ENCODE measurements at regions not wholly inside any gene's neighbourhood (a gene's known extent, or its start where the extent isn't known, plus 50 kb on each side); places are given as distances from the start of the nearest gene placed in this dataset.

DNA sequence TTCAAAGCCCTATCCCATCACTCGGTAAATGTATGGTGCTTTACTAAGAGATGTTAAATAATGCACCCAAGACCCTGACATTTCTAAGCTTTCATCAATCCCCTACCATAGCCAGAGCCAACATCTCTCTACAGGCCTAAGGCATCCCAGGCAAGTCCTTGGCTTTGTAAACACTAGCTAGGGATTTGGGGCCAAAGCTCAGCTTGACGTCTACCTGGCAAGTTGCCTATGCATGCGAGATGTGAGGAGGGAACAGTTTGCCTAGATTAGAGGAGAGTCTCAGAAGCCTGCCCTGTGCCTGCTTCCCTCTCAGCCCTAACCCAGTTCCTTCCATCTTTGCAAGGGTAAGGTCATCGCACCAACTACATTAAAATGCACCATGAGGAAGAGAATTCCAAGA, 221.5 kb upstream of the NCKAP5 start:
- TF ChIP-seq, protein P1, sequence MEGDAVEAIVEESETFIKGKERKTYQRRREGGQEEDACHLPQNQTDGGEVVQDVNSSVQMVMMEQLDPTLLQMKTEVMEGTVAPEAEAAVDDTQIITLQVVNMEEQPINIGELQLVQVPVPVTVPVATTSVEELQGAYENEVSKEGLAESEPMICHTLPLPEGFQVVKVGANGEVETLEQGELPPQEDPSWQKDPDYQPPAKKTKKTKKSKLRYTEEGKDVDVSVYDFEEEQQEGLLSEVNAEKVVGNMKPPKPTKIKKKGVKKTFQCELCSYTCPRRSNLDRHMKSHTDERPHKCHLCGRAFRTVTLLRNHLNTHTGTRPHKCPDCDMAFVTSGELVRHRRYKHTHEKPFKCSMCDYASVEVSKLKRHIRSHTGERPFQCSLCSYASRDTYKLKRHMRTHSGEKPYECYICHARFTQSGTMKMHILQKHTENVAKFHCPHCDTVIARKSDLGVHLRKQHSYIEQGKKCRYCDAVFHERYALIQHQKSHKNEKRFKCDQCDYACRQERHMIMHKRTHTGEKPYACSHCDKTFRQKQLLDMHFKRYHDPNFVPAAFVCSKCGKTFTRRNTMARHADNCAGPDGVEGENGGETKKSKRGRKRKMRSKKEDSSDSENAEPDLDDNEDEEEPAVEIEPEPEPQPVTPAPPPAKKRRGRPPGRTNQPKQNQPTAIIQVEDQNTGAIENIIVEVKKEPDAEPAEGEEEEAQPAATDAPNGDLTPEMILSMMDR (IDR thresholded peaks at IDR 0.05): no peak
- TF ChIP-seq POLR2AphosphoS5 (IDR thresholded peaks at IDR 0.05): no peak

Measured in esophagus muscularis mucosa (tissue), 3 donors.